Fibroblast of lung (primary cell): ENCODE measurements at regions not wholly inside any gene's neighbourhood (a gene's known extent, or its start where the extent isn't known, plus 50 kb on each side); places are given as distances from the start of the nearest gene placed in this dataset.

Experiments used
- DNase-seq, 2 donors: peaks; one replicate each; pipeline versions ENCODE4 v3.0.0 to v3.0.0-alpha.2; 2010; ENCODE audit warnings: low read depth in 2 of 2
- H2AFZ ChIP-seq: 2 replicates; pipeline ENCODE4 v1.5.1; 2012; ENCODE audit warnings: low read length, control low read depth, inconsistent platforms
- H3K27ac ChIP-seq: 2 replicates; pipeline ENCODE4 v1.5.1; 2011; ENCODE audit warnings: low read length, control low read depth; ENCODE audit not compliant: insufficient read depth
- H3K27me3 ChIP-seq: 2 replicates; pipeline ENCODE4 v1.5.1; 2011; ENCODE audit warnings: mild to moderate bottlenecking, low read length; ENCODE audit not compliant: control insufficient read depth, insufficient read depth
- H3K36me3 ChIP-seq: 2 replicates; pipeline ENCODE4 v1.5.1; 2011; ENCODE audit warnings: low read length; ENCODE audit not compliant: control insufficient read depth, insufficient read depth
- H3K4me1 ChIP-seq: 2 replicates; pipeline ENCODE4 v1.5.1; 2011; ENCODE audit warnings: low read length; ENCODE audit not compliant: control insufficient read depth, insufficient read depth; ENCODE audit errors: extremely low read depth
- H3K4me2 ChIP-seq: 2 replicates; pipeline ENCODE4 v1.5.1; 2011; ENCODE audit warnings: low read length, control low read depth; ENCODE audit not compliant: insufficient read depth; ENCODE audit errors: extremely low read depth
- H3K4me3 ChIP-seq, 4 experiments: fragments of 200-600 bp in 1 of 4; sonication (generic) in 1 of 4; replicated peaks in 1 of 4; 2 replicates each; pipeline ENCODE4 v1.5.1; 2011 to 2016; ENCODE audit warnings: low read length in 4 of 4, low read depth in 3 of 4, mild to moderate bottlenecking in 3 of 4, control low read depth in 2 of 4, inconsistent platforms in 1 of 4, mixed read lengths in 1 of 4; ENCODE audit not compliant: insufficient read depth in 1 of 4; ENCODE audit errors: control extremely low read depth in 1 of 4
- H3K79me2 ChIP-seq: 2 replicates; pipeline ENCODE4 v1.5.1; 2012; ENCODE audit warnings: mild to moderate bottlenecking, low read length, inconsistent platforms; ENCODE audit not compliant: control insufficient read depth, insufficient read depth
- H3K9ac ChIP-seq: 2 replicates; pipeline ENCODE4 v1.5.1; 2011; ENCODE audit warnings: mild to moderate bottlenecking, low read length, control low read depth; ENCODE audit not compliant: insufficient read depth
- H3K9me3 ChIP-seq: 2 replicates; pipeline ENCODE4 v1.5.1; 2012; ENCODE audit warnings: low read depth, low read length; ENCODE audit not compliant: control insufficient read depth, insufficient read depth
- H4K20me1 ChIP-seq: 2 replicates; pipeline ENCODE4 v1.5.1; 2011; ENCODE audit warnings: low read length; ENCODE audit not compliant: control insufficient read depth, insufficient read depth; ENCODE audit errors: extremely low read depth
- CTCF ChIP-seq, 2 donors: IDR thresholded peaks in 1 of 2; conservative IDR thresholded peaks in 1 of 2; 1 replicate in 1 of 2; 2 replicates in 1 of 2; pipeline ENCODE4 v1.5.1; 2011 to 2012; ENCODE audit warnings: low read length in 2 of 2, control low read depth in 1 of 2, inconsistent platforms in 1 of 2, low read depth in 1 of 2, mild to moderate bottlenecking in 1 of 2
- EZH2 ChIP-seq: IDR thresholded peaks from 2 replicates; pipeline ENCODE4 v1.5.1; 2012; ENCODE audit warnings: low read length, control low read depth, mild to moderate bottlenecking; ENCODE audit errors: missing control alignments

- TF ChIP-seq EZH2 = no peak
- no peak for TF ChIP-seq CTCF (conservative IDR thresholded peaks at IDR 0.05 in 1 of 2, IDR thresholded peaks at IDR 0.05 in 1 of 2; ENCODE audit: low read depth in 1 of 2, low read length in 2 of 2)
- Histone ChIP-seq H2AFZ (no peak overlapping the region), H3K36me3 (no peaks in the 10 kb centered on the region), H3K79me2 (no peaks in the 10 kb centered on the region), H3K27ac (no peak overlapping the region), H4K20me1 (no peaks in the 10 kb centered on the region), H3K9me3 (no peaks in the 10 kb centered on the region), H3K4me3 (no peak overlapping the region), H3K4me2 (no peak overlapping the region), H3K4me1 (no peaks in the 10 kb centered on the region), H3K9ac (no peak overlapping the region), H3K27me3 (no peaks in the 10 kb centered on the region)
- peak in 1 of 2 donors; percentile 52 for DNase-seq
Measured at GRCh38 chrX:104325213-104325585, 70.5 kb upstream of the ESX1 start.

- Histone ChIP-seq H3K27ac (no peak overlapping the region), H3K9ac (no peak overlapping the region), H4K20me1 (no peaks in the 10 kb centered on the region), H3K4me2 (no peak overlapping the region), H3K79me2 (no peaks in the 10 kb centered on the region), H3K36me3 (no peaks in the 10 kb centered on the region), H3K9me3 (no peaks in the 10 kb centered on the region), H3K4me3 (no peak overlapping the region), H3K27me3 (no peaks in the 10 kb centered on the region), H3K4me1 (no peaks in the 10 kb centered on the region), H2AFZ (no peak overlapping the region)
- TF ChIP-seq CTCF (conservative IDR thresholded peaks at IDR 0.05 in 1 of 2, IDR thresholded peaks at IDR 0.05 in 1 of 2; ENCODE audit: low read depth in 1 of 2, low read length in 2 of 2) = no peak
- TF ChIP-seq EZH2 = no peak
- DNase-seq = no peak
Measured at GRCh38 chrX:104324461-104325212, 69.9 kb upstream of the ESX1 start.

GRCh38 chrX:104319346-104319745 lies 64.6 kb upstream of the ESX1 start:
- H3K27me3 ChIP-seq = no peaks in the 10 kb centered on the region
- no peak overlapping the region for H3K27ac ChIP-seq
- no peaks in the 10 kb centered on the region for H4K20me1 ChIP-seq
- H3K9ac ChIP-seq = no peak overlapping the region
- DNase-seq = no peak
- H3K4me1 ChIP-seq = no peaks in the 10 kb centered on the region
- H3K4me2 ChIP-seq = no peak overlapping the region
- no peaks in the 10 kb centered on the region for H3K36me3 ChIP-seq
- H3K79me2 ChIP-seq = no peaks in the 10 kb centered on the region
- no peak overlapping the region for H2AFZ ChIP-seq
- TF ChIP-seq CTCF (conservative IDR thresholded peaks at IDR 0.05 in 1 of 2, IDR thresholded peaks at IDR 0.05 in 1 of 2; ENCODE audit: low read depth in 1 of 2, low read length in 2 of 2) (no peak), EZH2 (no peak)
- H3K4me3 ChIP-seq = no peak overlapping the region
- H3K9me3 ChIP-seq = no peaks in the 10 kb centered on the region
